GM12874 (cell line): ENCODE measurements at regions not wholly inside any gene's neighbourhood (a gene's known extent, or its start where the extent isn't known, plus 50 kb on each side); places are given as distances from the start of the nearest gene placed in this dataset.

Experiments used
- CTCF ChIP-seq: IDR thresholded peaks from 2 replicates; pipeline ENCODE4 v1.5.1; 2011; ENCODE audit warnings: low read depth, mild to moderate bottlenecking, control low read depth, low read length, moderate library complexity; ENCODE audit not compliant: insufficient read depth

DNA sequence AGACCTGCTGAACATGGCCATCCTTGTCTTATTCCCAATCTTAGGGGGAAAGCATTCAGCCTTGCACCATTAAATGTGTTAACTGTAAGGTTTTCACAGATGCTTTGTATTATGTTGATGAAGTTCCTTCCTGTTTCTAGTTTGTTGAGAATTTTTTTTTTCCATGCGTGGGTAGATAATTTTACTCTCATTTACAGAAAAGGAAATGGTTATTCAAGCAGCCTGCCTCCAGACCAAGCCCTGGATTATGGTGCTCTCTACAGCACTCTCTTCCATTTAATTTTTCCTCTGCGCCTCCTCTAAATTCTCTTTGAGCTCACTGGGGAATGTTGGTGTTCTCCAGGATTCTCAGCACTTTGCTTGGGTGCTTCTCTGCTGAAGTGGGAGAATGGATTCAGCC lies 179.3 kb upstream of the PZP start:
- TF ChIP-seq CTCF: no peak

GRCh38 chr12:9383585-9383984 lies 175.4 kb upstream of the PZP start:
- no peak for TF ChIP-seq CTCF

GRCh38 chr12:9381619-9382018 lies 173.4 kb upstream of the PZP start:
- no peak for TF ChIP-seq CTCF

GRCh38 chr12:9380650-9381049 lies 172.5 kb upstream of the PZP start:
- TF ChIP-seq CTCF: no peak

GRCh38 chr12:9379023-9379742 lies 171.0 kb upstream of the PZP start:
- TF ChIP-seq CTCF: no peak

GRCh38 chr12:9378430-9378835 lies 170.2 kb upstream of the PZP start:
- peak; percentile 25; the same call in 1 of the 2 replicates for TF ChIP-seq CTCF

DNA sequence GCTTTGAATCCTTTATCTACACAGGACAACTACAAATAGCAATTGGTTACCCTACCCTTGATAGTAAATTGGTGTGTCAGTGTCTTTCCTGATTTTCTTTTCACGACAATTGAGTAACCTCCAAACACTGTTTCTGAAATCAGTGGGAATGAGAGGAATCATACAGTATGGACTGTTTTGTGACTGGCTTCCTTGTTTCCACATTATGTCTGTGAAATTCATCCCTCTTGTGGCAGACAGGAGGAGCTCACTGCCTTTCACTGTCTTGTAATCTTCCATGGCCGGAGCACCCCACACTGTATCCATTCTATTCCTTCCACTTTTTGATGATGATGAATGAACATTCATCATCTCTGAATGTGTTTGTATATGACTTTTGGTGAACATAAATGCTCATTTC lies 164.0 kb upstream of the PZP start:
- no peak for TF ChIP-seq CTCF
